ENCODE measurements at regions not wholly inside any gene's neighbourhood (a gene's known extent, or its start where the extent isn't known, plus 50 kb on each side); places are given as distances from the start of the nearest gene placed in this dataset.

DNA sequence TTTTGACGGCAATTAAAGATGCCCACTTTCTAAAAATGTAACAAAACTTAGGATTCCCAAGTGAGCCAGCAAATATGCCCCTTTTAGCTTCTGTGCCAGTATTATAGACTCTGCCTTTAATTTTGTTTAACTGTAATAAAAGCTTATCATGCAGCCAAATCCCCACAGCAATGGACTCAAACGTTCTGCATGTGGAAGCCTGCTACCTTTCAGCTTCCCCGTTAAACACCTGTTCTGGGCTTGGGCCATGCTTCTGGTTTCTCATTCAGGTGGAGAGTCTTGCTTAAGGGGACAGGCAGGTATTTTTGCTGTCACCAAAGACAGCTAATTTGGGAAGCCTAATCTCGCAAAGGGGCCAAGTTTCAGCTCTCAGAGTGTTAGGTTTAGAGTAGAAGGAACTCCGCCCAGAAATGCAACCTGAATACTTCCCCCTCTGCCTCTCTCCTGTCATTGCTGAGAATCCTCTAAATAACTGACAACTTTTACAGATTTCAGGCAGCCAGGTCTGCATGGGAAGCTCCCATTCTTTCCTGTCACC lies 399.4 kb upstream of the ATP11B start:
- H3K9me2 ChIP-seq = no peaks in the 10 kb centered on the region
- H3K4me3 ChIP-seq (ENCODE audit: low read depth in 2 of 2, low read length in 1 of 2) = no peak overlapping the region
- no peak overlapping the region for H2AFZ ChIP-seq (ENCODE audit: low read depth)
- H3K79me2 ChIP-seq (ENCODE audit: insufficient read depth) = no peaks in the 10 kb centered on the region
- H3K9ac ChIP-seq = no peak overlapping the region
- POLR2A ChIA-PET = interaction anchor here (0.6 kb wide), 1 partner anchor 20 kb away, joined by 3 read pairs; no protein-coding TSS in a partner anchor
- WGBS (ENCODE audit: low lambda C conversion rate) = 52% methylated on average over 5 of the region's 5 CpGs
- no peak for TF ChIP-seq GATA2 (CRISPR knock-in tag; IDR thresholded peaks at IDR 0.05)
- TF ChIP-seq, protein P1, sequence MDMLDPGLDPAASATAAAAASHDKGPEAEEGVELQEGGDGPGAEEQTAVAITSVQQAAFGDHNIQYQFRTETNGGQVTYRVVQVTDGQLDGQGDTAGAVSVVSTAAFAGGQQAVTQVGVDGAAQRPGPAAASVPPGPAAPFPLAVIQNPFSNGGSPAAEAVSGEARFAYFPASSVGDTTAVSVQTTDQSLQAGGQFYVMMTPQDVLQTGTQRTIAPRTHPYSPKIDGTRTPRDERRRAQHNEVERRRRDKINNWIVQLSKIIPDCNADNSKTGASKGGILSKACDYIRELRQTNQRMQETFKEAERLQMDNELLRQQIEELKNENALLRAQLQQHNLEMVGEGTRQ (IDR thresholded peaks at IDR 0.05; ENCODE audit: borderline replicate concordance, low read depth, low read length) = no peak
- TF ChIP-seq TCF12 (IDR thresholded peaks at IDR 0.05) = no peak
- no peak for TF ChIP-seq RCOR1 (IDR thresholded peaks at IDR 0.05; ENCODE audit: low read length)
- no peak for TF ChIP-seq NFIC (IDR thresholded peaks at IDR 0.05; ENCODE audit: borderline replicate concordance)
- no peak for TF ChIP-seq RXRA (IDR thresholded peaks at IDR 0.05; ENCODE audit: borderline replicate concordance, low read depth)
- no peak for TF ChIP-seq JUND (IDR thresholded peaks at IDR 0.05)
- no peak for TF ChIP-seq EZH2phosphoT487 (IDR thresholded peaks at IDR 0.05; ENCODE audit: borderline replicate concordance, low read depth)
- no peak for TF ChIP-seq RAD21 (IDR thresholded peaks at IDR 0.05; ENCODE audit: low read length)
- TF ChIP-seq SMC3 (IDR thresholded peaks at IDR 0.05; ENCODE audit: low read depth, low read length) = no peak
- no peak for TF ChIP-seq FOSL2 (IDR thresholded peaks at IDR 0.05; ENCODE audit: borderline replicate concordance, low read depth)
- no peak overlapping the region for H3K4me2 ChIP-seq
- no peaks in the 10 kb centered on the region for H3K27me3 ChIP-seq (ENCODE audit: insufficient read depth)
- no peaks in the 10 kb centered on the region for H4K20me1 ChIP-seq (ENCODE audit: insufficient read depth)
- H3K36me3 ChIP-seq (replicated peaks in 1 of 2; ENCODE audit: control insufficient read depth in 1 of 2, insufficient read depth in 2 of 2, low read length in 1 of 2) = no peaks in the 10 kb centered on the region
- no peaks in the 10 kb centered on the region for H3K9me3 ChIP-seq
- H3K27ac ChIP-seq (ENCODE audit: low read depth in 2 of 2, low read length in 1 of 2) = no peak overlapping the region
- CTCF ChIA-PET = interaction anchor here (0.9 to 1.3 kb wide), 2 partner anchors 9 to 98 kb away, joined by 3 read pairs; no protein-coding TSS in a partner anchor
- no peaks in the 10 kb centered on the region for H3K4me1 ChIP-seq (ENCODE audit: control insufficient read depth in 1 of 2, insufficient read depth in 2 of 2, low read depth in 1 of 2, low read length in 1 of 2)
- DNase-seq = no peak
- H3F3A ChIP-seq (replicated peaks; ENCODE audit: insufficient read depth) = no peaks in the 10 kb centered on the region

DNA sequence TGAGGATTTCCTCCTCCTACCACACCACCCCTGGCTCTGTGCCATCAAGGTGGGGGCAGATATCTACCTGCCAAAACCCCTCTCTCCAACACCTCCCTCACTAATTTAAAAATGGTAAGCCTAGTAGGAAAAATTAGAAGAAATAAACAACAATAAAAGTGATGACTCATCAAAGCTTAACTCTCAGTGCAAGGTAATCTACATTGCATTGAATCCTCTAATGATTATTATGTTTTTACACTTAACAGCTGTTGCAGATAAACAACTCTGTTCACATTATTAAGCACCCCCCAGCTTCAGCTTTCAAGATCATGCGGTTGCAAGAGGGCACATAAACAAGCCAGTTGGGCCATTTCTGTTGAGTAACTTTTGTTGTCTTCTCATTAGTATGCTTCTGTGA lies 396.1 kb upstream of the ATP11B start:
- ChIA-PET CTCF (no interaction called here), POLR2A (no interaction called here)
- H3K27ac ChIP-seq (ENCODE audit: low read depth in 2 of 2, low read length in 1 of 2) = no peak overlapping the region
- no peaks in the 10 kb centered on the region for H3K79me2 ChIP-seq (ENCODE audit: insufficient read depth)
- no peak overlapping the region for H3K4me2 ChIP-seq
- H3K4me1 ChIP-seq (ENCODE audit: control insufficient read depth in 1 of 2, insufficient read depth in 2 of 2, low read depth in 1 of 2, low read length in 1 of 2) = no peaks in the 10 kb centered on the region
- no peaks in the 10 kb centered on the region for H3K36me3 ChIP-seq (replicated peaks in 1 of 2; ENCODE audit: control insufficient read depth in 1 of 2, insufficient read depth in 2 of 2, low read length in 1 of 2)
- no peaks in the 10 kb centered on the region for H3K27me3 ChIP-seq (ENCODE audit: insufficient read depth)
- no peaks in the 10 kb centered on the region for H4K20me1 ChIP-seq (ENCODE audit: insufficient read depth)
- no peak for TF ChIP-seq EP300 (IDR thresholded peaks at IDR 0.05; ENCODE audit: borderline replicate concordance in 1 of 2, low read depth in 1 of 2, low read length in 1 of 2)
- no peak for TF ChIP-seq RFX5 (IDR thresholded peaks at IDR 0.05; ENCODE audit: low read length)
- TF ChIP-seq TAF1 (IDR thresholded peaks at IDR 0.05; ENCODE audit: borderline replicate concordance, low read depth, low read length) = no peak
- no peak for TF ChIP-seq TEAD4 (IDR thresholded peaks at IDR 0.05; ENCODE audit: borderline replicate concordance, insufficient read depth)
- TF ChIP-seq MEF2A (IDR thresholded peaks at IDR 0.05; ENCODE audit: borderline replicate concordance, low read depth) = no peak
- no peak for TF ChIP-seq POLR2AphosphoS5 (IDR thresholded peaks at IDR 0.05; ENCODE audit: low read depth, low read length)
- TF ChIP-seq SMC3 (IDR thresholded peaks at IDR 0.05; ENCODE audit: low read depth, low read length) = no peak
- H2AFZ ChIP-seq (ENCODE audit: low read depth) = no peak overlapping the region
- no peaks in the 10 kb centered on the region for H3F3A ChIP-seq (replicated peaks; ENCODE audit: insufficient read depth)
- no peaks in the 10 kb centered on the region for H3K9me2 ChIP-seq
- no peak for DNase-seq
- H3K4me3 ChIP-seq (ENCODE audit: low read depth in 2 of 2, low read length in 1 of 2) = no peak overlapping the region
- no peaks in the 10 kb centered on the region for H3K9me3 ChIP-seq
- H3K9ac ChIP-seq = no peak overlapping the region
- WGBS (ENCODE audit: low lambda C conversion rate) = 94% methylated on average over 1 of the region's 1 CpG

Data from SK-N-SH (cell line).